Amniotic epithelial cell (primary cell): ENCODE measurements at regions not wholly inside any gene's neighbourhood (a gene's known extent, or its start where the extent isn't known, plus 50 kb on each side); places are given as distances from the start of the nearest gene placed in this dataset.

Experiments
- DNase-seq: peaks from one replicate; pipeline ENCODE4 v3.0.0-alpha.2; 2010; ENCODE audit warnings: low read depth

- DNase-seq: no peak
Observed at GRCh38 chr9:13487498-13487897, 208.0 kb upstream of the MPDZ start.

- DNase-seq: no peak
Observed at GRCh38 chr9:13487071-13487470, 207.6 kb upstream of the MPDZ start.

GRCh38 chr9:13485068-13485596 lies 205.6 kb upstream of the MPDZ start:
- peak; percentile 88 for DNase-seq

GRCh38 chr9:13484186-13484585 lies 204.7 kb upstream of the MPDZ start:
- DNase-seq: no peak

GRCh38 chr9:13481274-13481673 lies 201.8 kb upstream of the MPDZ start:
- DNase-seq: no peak

GRCh38 chr9:13480693-13481092 lies 201.2 kb upstream of the MPDZ start:
- no peak for DNase-seq

- no peak for DNase-seq
Observed at GRCh38 chr9:13479096-13479495, 199.6 kb upstream of the MPDZ start.

- no peak for DNase-seq
Observed at GRCh38 chr9:13478639-13479038, 199.1 kb upstream of the MPDZ start.

GRCh38 chr9:13478160-13478559 lies 198.7 kb upstream of the MPDZ start:
- no peak for DNase-seq

- no peak for DNase-seq
Observed at GRCh38 chr9:13470836-13471235, 191.3 kb upstream of the MPDZ start.

GRCh38 chr9:13467157-13467556 lies 187.7 kb upstream of the MPDZ start:
- DNase-seq: no peak

GRCh38 chr9:13461414-13461991 lies 182.0 kb upstream of the MPDZ start:
- DNase-seq: no peak

- DNase-seq: no peak
Observed at GRCh38 chr9:13459071-13459470, 179.6 kb upstream of the MPDZ start.

- DNase-seq: no peak
Observed at GRCh38 chr9:13457795-13458194, 178.3 kb upstream of the MPDZ start.

- DNase-seq: no peak
Observed at GRCh38 chr9:13450723-13451122, 171.2 kb upstream of the MPDZ start.

- DNase-seq: no peak
Observed at GRCh38 chr9:13448482-13448881, 169.0 kb upstream of the MPDZ start.

GRCh38 chr9:13447843-13448422 lies 168.4 kb upstream of the MPDZ start:
- DNase-seq: no peak

- no peak for DNase-seq
Observed at GRCh38 chr9:13446938-13447842, 167.7 kb upstream of the MPDZ start.

GRCh38 chr9:13446286-13446937 lies 166.9 kb upstream of the MPDZ start:
- DNase-seq: no peak

GRCh38 chr9:13445103-13445500 lies 165.6 kb upstream of the MPDZ start:
- no peak for DNase-seq

- DNase-seq: no peak
Observed at GRCh38 chr9:13444245-13445102, 165.0 kb upstream of the MPDZ start.
